Neutrophil (primary cell): ENCODE measurements at regions not wholly inside any gene's neighbourhood (a gene's known extent, or its start where the extent isn't known, plus 50 kb on each side); places are given as distances from the start of the nearest gene placed in this dataset.
"Not testable (repeated sequence)": the region's sequence is repeated elsewhere in the genome, so short reads cannot be mapped to it uniquely, and the experiment has no call there.

Source experiments
- H3K27ac ChIP-seq: fragments of 200-600 bp; sonication (generic); 2 replicates; pipeline ENCODE4 v1.5.1; 2016; ENCODE audit warnings: mild to moderate bottlenecking, moderate library complexity
- H3K27me3 ChIP-seq: fragments of 200-600 bp; sonication (generic); 2 replicates; pipeline ENCODE4 v1.6.0; 2016; ENCODE audit warnings: mild to moderate bottlenecking
- H3K36me3 ChIP-seq: fragments of 200-600 bp; sonication (generic); 2 replicates; pipeline ENCODE4 v1.5.1; 2017
- H3K4me1 ChIP-seq, 2 experiments: fragments of 200-600 bp in 1 of 2; sonication (generic) in 1 of 2; 1 replicate in 1 of 2; 2 replicates in 1 of 2; pipeline versions ENCODE4 v1.5.1 to v1.6.1; 2013 to 2016; ENCODE audit warnings: low read depth in 1 of 2, low read length in 1 of 2, mild to moderate bottlenecking in 1 of 2, moderate library complexity in 1 of 2; ENCODE audit not compliant: control insufficient read depth in 1 of 2, insufficient read depth in 1 of 2
- H3K4me3 ChIP-seq, 2 experiments: fragments of 200-600 bp in 1 of 2; sonication (generic) in 1 of 2; 1 replicate in 1 of 2; 2 replicates in 1 of 2; pipeline ENCODE4 v1.5.1; 2013 to 2016; ENCODE audit warnings: low read depth in 1 of 2, low read length in 1 of 2, mild to moderate bottlenecking in 1 of 2, moderate library complexity in 1 of 2
- H3K9me3 ChIP-seq: fragments of 200-600 bp; sonication (generic); 2 replicates; pipeline ENCODE4 v1.5.1; 2016
- TF ChIP-seq, protein P1 (sequence below): fragments of 200-600 bp; sonication (generic); IDR thresholded peaks from 2 replicates; pipeline ENCODE4 v1.5.1; 2016; ENCODE audit warnings: antibody characterized with exemption

DNA sequence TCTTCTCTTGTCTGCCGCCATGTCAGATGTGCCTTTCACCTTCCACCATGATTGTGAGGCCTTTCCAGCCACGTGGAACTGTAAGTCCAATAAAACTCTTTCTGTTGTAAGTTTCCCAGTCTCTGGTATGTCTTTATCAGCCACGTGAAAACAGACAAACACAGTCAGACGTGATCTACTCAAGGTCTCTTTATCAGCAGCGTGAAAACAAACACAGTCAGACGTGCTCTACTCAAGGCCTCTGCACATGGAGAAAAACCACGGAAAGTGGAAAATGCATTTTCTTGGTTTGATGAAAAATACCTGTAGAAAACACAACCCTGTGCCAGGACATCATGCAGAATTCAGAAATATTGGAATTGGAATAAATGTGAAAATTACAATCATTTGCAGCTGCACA lies 1115.7 kb downstream of the TMEM121 start:
- H3K4me1 ChIP-seq: no peaks in the 10 kb centered on the region
- H3K36me3 ChIP-seq: no peaks in the 10 kb centered on the region
- no peaks in the 10 kb centered on the region for H3K27me3 ChIP-seq
- no peak overlapping the region for H3K4me3 ChIP-seq
- TF ChIP-seq, protein P1, sequence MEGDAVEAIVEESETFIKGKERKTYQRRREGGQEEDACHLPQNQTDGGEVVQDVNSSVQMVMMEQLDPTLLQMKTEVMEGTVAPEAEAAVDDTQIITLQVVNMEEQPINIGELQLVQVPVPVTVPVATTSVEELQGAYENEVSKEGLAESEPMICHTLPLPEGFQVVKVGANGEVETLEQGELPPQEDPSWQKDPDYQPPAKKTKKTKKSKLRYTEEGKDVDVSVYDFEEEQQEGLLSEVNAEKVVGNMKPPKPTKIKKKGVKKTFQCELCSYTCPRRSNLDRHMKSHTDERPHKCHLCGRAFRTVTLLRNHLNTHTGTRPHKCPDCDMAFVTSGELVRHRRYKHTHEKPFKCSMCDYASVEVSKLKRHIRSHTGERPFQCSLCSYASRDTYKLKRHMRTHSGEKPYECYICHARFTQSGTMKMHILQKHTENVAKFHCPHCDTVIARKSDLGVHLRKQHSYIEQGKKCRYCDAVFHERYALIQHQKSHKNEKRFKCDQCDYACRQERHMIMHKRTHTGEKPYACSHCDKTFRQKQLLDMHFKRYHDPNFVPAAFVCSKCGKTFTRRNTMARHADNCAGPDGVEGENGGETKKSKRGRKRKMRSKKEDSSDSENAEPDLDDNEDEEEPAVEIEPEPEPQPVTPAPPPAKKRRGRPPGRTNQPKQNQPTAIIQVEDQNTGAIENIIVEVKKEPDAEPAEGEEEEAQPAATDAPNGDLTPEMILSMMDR: no peak
- H3K9me3 ChIP-seq: no peaks in the 10 kb centered on the region
- no peak overlapping the region for H3K27ac ChIP-seq

DNA sequence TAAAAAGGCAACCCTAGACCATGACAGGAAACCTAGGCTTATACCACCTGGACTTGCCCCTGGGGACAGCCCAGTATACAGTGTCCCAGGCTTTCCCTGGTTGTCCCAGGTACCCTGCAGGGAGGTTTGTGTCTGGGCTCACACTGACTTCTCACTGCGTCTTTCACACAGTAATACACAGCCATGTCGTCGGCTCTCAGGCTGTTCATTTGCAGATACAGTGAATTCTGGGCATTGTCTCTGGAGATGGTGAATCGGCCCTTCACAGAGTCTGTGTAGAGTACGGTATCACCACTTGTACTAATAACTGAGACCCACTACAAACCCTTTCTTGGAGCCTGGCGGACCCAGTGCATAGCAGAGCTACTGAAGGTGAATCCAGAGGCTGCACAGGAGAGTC lies 1116.6 kb downstream of the TMEM121 start:
- H3K4me3 ChIP-seq, H3K4me1 ChIP-seq, H3K27me3 ChIP-seq, H3K36me3 ChIP-seq, H3K9me3 ChIP-seq, H3K27ac ChIP-seq: not testable (repeated sequence)

DNA sequence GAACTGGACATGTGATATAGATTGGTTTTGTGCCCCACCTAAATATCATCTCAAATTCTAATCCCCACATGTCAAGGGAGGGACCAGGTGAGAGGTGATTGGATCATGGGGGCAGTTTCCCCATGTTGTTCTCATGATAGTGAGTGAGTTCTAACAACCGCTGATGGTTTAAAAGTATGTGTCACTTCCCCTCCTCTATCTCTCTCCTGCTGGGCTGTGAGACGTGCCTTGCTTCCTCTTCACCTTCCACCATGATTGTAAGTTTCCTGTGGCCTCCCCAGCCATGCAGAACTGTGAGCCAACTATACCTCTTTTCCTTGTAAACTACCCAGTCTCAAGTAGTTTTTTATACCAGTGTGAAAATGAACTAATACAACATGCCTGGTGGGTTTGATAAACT lies 1122.5 kb downstream of the TMEM121 start:
- not testable (repeated sequence) for H3K27me3 ChIP-seq, H3K4me3 ChIP-seq, H3K27ac ChIP-seq, H3K4me1 ChIP-seq, H3K9me3 ChIP-seq, H3K36me3 ChIP-seq

DNA sequence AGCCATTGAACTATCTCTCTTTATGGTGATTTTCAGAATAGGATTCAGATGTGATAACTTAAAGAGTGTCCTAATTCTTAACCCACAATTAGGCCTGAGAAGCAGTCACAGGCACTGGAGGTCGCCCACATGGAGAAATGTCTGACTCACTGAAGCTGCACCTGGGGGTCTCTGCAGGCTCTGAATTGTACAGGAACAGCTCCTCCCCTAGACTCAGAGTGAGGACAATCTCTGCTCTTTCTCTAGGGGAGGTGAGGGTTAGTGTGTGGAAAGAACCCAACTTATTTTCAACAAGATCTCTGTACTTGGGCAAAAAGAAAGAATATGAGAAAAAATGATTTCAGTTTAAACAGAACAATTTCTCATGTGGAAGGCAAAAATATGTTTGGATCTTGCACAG lies 1124.6 kb downstream of the TMEM121 start:
- no peak overlapping the region for H3K27ac ChIP-seq
- H3K4me3 ChIP-seq: no peak overlapping the region
- TF ChIP-seq, protein P1: no peak
- peaks cover 6% of the 10 kb centered on the region for H3K27me3 ChIP-seq
- no peaks in the 10 kb centered on the region for H3K36me3 ChIP-seq
- H3K4me1 ChIP-seq: no peaks in the 10 kb centered on the region
- H3K9me3 ChIP-seq: no peaks in the 10 kb centered on the region

DNA sequence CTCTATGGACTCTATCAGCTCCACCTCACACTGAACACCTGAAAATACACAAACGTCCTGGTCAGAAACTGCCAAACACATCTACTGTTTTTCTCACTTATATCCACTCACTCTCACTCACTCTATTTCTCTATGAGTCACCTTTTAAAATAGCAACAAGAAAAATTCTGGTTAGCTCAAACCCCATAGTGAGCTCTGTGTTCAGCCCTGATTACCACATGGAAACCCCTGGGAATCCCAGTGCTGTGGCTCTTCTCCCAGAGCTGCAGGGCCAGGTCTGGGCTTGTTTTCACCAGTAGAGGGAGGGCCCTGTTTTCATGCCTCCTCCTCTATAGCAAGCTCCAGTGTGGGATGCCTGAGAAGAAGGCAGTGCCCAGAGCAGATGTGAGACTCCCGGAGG lies 1126.1 kb downstream of the TMEM121 start:
- H3K9me3 ChIP-seq: no peaks in the 10 kb centered on the region
- TF ChIP-seq, protein P1: no peak
- H3K4me1 ChIP-seq: no peaks in the 10 kb centered on the region
- H3K27me3 ChIP-seq: peaks cover 8% of the 10 kb centered on the region
- H3K4me3 ChIP-seq: no peak overlapping the region
- H3K36me3 ChIP-seq: no peaks in the 10 kb centered on the region
- no peak overlapping the region for H3K27ac ChIP-seq

DNA sequence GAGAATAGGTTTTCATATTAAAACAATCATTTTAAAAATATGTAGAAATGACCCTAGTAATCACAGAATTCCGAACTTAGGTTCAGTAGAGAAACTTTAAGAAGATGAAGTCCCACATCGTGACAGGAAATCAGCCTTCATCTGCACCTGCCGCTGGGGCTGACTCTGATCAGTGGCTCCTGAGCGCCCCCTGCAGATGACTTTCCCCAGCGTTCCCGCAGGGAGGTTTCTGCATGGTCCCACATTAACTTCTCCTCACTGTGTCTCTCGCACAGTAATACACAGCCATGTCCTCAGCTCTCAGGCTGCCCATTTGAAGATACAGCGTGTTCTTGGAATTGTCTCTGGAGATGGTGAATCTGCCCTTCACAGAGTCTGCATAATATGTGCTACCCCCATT lies 1131.1 kb downstream of the TMEM121 start:
- H3K36me3 ChIP-seq: no peaks in the 10 kb centered on the region
- H3K27me3 ChIP-seq: peaks cover 8% of the 10 kb centered on the region
- no peak overlapping the region for H3K27ac ChIP-seq
- TF ChIP-seq, protein P1: no peak
- H3K4me3 ChIP-seq: no peak overlapping the region
- H3K9me3 ChIP-seq: no peaks in the 10 kb centered on the region
- no peaks in the 10 kb centered on the region for H3K4me1 ChIP-seq

DNA sequence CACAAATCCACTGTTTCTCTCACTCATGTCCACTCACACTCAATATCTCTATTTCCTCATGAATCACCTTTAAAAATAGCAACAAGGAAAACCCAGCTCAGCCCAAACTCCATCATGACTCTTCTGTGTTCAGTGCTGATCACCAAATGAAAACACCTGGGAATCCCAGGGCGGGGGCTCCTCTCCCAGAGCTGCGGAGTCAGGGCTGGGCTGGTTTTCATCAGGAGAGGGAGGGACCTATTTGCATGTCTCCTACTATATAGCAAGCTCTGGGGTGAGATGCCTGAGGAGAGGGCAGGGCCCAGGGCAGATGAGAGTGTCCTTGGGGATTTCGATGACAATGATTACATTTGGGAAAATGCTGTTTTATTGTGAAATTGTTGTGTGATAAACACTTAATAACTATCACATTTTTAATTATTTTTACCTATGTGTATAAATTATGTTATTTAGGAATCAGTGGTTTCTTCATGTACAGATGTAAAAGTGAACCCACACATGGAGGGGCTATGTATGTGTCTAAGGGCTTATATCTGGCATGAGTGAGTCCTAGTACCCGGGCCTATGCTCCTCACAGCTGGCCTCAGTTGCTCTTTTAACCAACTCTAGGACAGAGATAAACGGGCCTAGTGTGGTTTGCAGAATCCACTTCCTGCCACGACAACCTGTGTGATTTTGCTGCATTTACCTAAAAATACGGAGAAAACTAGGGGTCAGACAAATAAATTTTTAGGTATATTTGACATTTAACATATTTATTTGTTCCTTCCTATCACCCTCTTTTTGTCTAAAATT lies 1131.9 kb downstream of the TMEM121 start:
- H3K4me3 ChIP-seq, H3K27me3 ChIP-seq, H3K36me3 ChIP-seq: not testable (repeated sequence)

DNA sequence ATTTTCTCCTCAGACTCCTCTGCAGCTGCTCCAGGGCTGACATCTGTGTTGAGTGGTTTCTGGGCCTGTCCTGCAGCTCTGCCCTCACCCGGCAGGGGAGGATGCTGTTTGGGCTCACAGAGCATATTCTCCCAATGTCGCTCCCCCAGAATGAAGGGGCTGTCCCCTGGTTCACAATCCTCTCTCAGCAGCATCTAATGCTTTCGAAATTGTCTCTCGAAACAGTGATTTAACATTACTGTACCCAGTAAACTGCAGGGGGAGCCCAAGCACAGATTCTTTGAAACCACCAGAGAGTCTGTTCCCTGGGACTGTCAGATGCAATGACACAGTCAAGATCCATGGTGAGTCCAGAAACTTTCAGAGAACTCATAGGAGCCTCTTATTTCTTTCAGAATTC lies 1135.2 kb downstream of the TMEM121 start:
- H3K27me3 ChIP-seq, H3K4me3 ChIP-seq, H3K36me3 ChIP-seq, H3K9me3 ChIP-seq, H3K4me1 ChIP-seq, H3K27ac ChIP-seq: not testable (repeated sequence)

More for the DNA sequence above, 1131.9 kb downstream of the TMEM121 start:
- H3K27ac ChIP-seq, H3K4me1 ChIP-seq, H3K9me3 ChIP-seq: not testable (repeated sequence)
